ENCODE measurements at regions not wholly inside any gene's neighbourhood (a gene's known extent, or its start where the extent isn't known, plus 50 kb on each side); places are given as distances from the start of the nearest gene placed in this dataset.

- DNase-seq = no peak
Observed at GRCh38 chr10:88113232-88113631, 249.8 kb downstream of the PTEN start.

DNA sequence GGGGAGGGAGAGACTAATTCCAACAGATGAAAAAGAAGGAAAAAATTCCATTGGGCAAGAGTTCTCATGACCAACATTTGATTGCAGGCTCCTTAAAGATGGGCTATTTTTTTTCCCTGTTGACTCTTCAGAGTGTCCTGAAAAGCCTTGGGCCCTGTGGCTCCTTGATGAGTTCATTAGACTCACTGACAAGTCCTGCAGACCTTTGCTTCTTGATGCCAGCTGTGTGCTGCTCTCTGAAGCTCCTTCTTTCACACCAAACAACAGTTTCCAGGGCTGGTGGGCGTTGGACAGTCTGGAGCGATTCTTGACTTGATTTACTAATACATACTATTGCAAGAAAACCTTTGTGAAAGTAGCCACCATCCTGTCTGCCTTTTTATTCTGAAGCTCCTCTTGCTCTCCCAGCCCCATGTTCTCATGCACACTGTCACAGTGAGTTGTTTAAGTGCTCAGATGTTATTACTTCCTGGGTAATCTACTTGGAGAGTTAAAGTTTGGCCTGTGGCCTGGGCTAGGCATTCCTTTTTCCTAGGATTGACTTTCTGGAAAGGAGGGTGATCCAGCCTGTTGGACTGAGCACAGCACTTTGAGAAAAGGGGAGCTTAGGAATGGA, 250.3 kb downstream of the PTEN start:
- DNase-seq = no peak

DNA sequence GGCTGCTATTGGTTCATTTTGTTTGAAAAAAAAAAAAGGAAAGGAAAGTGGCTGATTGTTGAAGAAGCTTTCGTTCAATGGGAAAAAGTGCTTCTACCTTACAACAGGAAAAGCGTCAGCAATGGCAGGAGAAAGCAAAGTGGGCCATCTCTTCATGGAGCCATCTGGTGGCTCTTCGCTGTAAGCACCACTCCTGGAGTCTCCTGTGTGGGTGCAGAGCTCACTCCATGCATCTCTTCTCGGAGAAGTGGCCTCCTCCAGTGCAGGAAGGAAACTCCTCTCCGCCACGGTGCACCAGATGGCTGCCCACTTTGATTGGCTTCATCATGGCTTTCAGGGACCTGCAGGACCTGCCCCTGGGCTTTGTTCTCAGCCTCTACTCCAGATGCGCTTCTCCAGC, 250.9 kb downstream of the PTEN start:
- no peak for DNase-seq

- no peak for DNase-seq
Observed at GRCh38 chr10:88115407-88115806, 252.0 kb downstream of the PTEN start.

GRCh38 chr10:88115968-88116367, 252.5 kb downstream of the PTEN start:
- no peak for DNase-seq

DNA sequence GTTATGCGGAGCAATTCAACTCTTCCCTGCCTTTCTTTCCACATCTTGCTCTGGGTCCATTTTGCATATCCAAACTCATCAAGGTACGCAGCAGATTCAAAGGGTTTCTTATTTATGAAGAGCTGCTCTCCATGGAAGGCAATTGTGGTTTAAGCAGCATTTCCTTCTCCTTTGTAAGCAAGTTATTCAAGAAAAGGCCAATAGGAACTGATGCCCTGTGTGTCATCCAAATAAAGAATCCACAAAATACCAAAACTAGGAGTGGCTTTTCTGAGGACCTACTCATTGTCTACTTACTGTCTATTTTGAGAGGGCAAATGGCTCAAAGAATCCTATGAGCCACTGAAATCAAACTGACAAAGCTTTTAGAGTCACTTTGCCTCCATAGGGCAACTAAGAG, 253.1 kb downstream of the PTEN start:
- no peak for DNase-seq

DNA sequence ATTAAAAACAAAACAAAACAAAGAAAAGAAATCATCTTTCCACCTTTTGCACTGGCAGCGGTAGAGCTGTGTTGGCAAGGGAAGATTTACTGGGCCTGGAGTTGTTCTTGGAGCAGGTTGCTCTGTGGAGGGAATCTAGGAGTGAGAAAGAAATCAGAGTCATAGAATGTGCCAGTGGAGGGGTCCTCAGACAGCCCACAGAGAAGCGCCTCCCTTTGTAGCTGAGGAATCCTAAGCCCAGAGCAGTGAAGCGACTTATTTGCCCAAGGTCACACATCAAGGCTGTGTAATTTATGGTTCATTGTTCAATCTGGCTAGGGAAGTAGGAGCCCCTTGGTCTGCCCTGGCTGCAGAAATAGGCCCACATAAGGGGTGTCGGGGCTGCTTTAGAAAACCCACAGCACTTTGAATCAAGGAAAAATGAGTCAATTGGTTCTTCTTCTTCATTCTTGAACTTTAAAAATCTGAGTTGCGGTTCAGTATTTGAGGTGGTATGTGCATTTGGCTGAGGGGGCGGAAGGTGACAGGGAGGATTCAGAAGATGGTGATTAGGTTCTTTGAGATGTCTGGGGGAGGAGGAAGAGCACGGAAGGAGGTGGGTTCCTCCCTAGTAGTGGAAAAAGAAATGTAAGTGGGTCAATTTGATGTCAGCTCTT, 253.7 kb downstream of the PTEN start:
- peak; percentile 41 to 69 for DNase-seq

- DNase-seq = no peak
Observed at GRCh38 chr10:88117869-88118632, 254.6 kb downstream of the PTEN start.

DNA sequence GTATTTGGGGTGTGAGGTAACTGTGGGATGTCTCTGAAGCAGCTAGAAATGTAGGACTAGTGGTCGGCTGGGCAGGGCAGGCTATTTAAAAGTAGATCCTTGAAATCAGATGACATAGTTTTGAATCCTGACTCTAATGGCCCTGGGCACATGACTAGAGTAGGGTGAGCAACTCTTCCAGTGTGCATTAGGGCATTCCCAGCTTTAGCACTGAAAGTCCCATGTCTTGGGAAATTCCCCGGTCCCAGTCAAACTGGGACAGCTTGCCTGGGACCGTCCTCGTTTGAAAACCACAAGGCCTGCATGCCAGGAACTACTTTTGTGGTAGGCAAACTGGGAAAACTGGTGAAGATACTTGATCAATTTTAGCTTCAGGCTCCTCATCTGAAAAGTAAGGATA, 255.3 kb downstream of the PTEN start:
- no peak for DNase-seq

- no peak for DNase-seq
Observed at GRCh38 chr10:88119160-88119559, 255.7 kb downstream of the PTEN start.

DNA sequence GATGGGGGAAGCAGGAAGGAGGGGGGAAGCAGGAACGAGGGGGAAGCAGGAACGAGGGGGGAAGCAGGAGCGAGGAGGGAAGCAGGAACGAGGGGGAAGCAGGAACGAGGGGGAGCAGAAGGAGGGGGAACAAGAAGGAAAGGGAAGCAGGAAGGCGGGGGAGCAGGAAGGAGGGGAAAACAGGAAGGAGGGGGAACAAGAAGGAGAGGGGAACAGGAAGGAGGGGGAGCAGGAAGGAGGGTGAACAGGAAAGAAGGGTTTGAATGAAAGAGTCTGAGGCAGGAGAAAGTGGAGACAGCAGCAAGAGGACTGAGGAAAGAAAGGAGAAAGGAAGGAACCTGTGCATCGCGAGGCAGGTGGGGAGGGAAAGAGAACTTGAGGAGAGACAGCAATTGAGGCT, 256.6 kb downstream of the PTEN start:
- DNase-seq = no peak

DNA sequence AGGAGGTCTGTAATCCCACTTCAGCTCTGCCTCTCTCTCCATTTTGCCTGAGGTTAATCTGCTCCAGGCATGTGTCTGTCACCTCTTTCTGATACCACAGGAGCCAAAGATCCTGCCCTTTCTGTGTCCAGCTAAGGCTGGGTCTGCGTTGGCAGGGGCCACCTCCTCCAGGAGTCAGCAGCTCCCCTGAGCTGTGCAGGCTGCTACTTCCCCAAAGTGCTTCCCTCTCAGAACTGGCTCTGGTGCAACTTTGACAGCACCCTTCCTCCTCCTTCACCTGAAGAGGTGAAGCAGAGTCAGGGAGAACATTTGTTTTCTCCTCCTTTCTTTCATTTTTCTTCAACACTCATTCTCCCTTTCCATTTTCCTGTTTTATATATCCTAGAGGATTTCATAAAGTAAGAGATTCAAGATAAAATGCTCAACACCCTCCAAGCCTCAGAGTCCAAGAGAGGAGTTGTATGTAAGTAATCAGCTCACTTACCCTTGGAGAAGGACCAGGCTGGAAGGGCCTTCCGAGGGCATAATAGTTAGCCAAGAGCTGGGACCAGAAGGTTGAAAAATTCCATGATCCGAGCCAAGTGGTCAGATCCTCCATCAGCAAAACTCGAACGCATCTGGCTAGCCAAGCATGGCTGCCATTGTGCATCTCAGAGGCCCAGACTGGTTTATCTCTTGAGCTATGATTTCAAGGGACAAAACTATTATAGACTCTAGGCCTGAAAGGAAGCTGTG, 257.3 kb downstream of the PTEN start:
- DNase-seq = no peak

DNA sequence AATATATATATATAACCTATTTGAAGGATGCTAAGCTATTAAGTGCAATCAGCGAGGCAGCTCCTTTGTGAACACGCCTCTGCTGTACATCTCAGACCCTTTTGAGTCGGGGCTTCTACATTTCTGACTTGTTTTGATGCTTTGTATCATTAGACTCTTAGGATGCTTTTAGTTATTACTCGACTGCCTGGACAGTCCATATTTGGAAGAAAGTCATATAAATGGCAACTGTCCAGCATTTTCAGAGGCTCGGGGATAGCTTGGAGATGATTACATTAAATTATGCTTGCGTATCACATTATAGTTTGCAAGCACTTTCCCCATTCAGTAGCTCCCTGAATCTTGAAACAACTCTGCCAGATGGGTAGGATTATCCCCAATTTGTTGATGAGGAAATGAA, 257.9 kb downstream of the PTEN start:
- DNase-seq = no peak

DNA sequence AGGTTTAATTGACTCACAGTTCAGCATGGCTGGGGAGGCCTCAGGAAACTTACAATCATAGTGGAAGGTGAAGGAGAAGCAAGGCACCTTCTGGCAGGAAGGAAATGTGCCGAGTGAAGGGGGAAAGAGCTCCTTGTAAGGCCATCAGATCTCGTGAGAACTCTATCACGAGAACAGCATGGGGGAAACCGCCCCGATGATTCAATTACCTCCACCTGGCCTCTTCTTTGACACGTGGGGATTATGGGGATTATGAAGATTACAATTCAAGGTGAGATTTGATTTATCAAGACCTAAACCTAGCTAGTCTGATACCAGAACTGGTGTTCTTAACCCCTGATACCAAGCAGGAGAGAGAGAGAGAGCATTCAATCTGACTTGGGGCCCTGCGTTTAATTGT, 258.7 kb downstream of the PTEN start:
- DNase-seq = no peak

DNA sequence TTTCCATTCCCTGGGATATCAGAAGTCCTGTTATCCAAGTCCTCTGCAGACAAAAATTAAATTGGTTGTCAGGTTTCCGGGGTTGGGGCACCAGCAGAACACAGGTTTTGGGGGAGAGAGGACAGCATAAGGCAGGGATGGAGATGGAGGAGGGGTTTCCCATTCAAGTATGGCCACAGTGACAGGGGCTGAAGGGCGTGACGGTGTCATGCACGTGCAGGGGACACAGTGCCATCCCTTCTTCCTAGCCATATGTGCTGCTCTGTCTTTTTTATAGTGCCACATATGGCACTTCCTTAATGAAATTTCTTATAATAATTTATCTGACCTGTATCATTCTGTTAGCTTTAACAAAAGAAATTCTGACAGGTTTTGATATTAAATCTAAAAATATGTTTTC, 259.2 kb downstream of the PTEN start:
- no peak for DNase-seq

GRCh38 chr10:88125766-88126165, 262.3 kb downstream of the PTEN start:
- no peak for DNase-seq

GRCh38 chr10:88126699-88127098, 263.3 kb downstream of the PTEN start:
- DNase-seq = no peak

GRCh38 chr10:88127269-88127668, 263.8 kb downstream of the PTEN start:
- no peak for DNase-seq

DNA sequence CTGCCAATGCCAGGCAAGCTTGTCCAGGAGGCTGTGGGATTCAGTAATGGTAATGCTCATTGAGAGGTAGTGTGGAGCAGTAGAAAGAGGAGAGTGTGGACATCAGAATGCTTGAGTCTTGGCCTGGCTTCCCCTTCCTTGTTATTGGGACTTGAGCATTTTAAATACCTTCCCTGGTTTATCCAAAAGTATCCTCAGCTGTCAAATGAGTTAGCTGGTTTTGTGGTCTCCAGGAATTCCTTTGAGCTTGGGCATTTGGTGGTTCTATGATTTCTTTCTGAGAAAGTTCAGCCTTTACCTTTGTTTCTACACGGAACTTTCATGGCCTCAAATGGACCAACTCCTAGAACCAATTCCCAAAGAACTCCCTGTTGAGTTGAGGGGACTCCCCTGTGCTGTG, 264.3 kb downstream of the PTEN start:
- no peak for DNase-seq

DNA sequence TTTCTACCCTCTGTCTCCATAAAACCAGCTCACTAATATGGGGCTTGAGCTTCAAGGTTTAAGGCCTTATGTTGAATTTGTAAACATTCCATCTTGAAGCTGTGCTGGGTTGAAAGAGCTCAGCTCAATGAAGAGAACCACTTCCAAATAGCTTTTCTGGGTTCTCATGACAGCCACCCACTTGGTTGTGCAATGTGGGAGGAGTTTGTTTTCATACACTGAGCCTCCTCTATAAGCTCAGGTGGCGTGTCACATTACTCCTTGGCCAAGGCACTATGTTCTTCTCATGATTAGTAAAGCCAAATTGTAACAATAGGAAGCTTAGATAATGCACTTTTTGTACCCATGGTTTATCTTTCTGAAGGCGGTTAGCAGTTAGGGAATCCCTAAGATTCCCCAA, 265.6 kb downstream of the PTEN start:
- no peak for DNase-seq

DNA sequence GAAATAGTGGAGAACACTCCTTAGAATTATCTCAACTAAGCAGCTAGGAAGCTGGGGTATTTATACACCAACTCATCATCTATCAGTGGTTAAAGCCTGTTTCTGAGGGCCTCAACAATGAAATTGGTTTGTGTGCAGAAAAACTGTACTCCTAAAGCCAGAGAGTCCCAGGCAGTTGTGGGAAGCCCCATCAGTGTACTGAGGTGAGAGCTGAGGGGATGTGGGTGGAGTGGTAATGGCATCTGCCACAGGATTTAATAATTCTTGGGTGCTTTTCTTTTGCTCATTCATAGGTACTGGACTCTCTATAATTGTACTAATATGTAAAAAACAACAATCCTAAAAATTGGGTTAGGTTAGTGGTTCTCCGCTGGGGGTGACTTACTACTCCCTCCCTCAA, 267.5 kb downstream of the PTEN start:
- DNase-seq = no peak

GRCh38 chr10:88131511-88132139, 268.2 kb downstream of the PTEN start:
- no peak for DNase-seq

DNA sequence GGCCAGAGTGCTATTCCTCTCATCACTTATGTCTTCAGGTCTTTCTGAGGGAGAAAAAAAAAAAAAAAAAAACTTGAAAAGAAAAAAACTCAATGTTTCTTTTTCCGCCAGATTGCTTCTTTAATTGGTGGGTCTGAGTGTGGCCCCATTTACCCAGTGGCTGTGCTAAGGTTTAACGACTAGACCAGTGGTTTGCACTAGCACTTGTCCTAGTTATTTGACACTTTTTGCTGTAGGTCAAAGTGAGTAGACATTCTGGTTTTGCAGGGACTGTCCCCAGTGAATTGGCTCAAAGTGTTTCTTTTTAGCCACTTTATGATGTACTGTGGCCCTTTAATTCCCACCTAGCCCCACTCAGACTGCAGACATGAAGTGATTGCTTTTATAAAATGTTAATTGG, 273.3 kb downstream of the PTEN start:
- DNase-seq = no peak
